Astrocyte of the cerebellum (primary cell): ENCODE measurements at regions not wholly inside any gene's neighbourhood (a gene's known extent, or its start where the extent isn't known, plus 50 kb on each side); places are given as distances from the start of the nearest gene placed in this dataset.

Experiments used
- DNase-seq: peaks from one replicate; pipeline ENCODE4 v3.0.0-alpha.2; 2011; ENCODE audit warnings: low read depth
- H3K4me3 ChIP-seq: 2 replicates; pipeline ENCODE4 v1.5.1; 2011; ENCODE audit warnings: mild to moderate bottlenecking, low read depth, low read length, moderate library complexity
- in situ Hi-C: cut with HindIII; loops from 2 replicates; pipeline ENCODE4 v1.10.0; 2017; ENCODE audit warnings: low sequenced_read_pairs
- TF ChIP-seq, protein P1 (sequence below): IDR thresholded peaks from 2 replicates; pipeline ENCODE4 v1.5.1; 2012; ENCODE audit warnings: low read length, low read depth, moderate library complexity, mild to moderate bottlenecking; ENCODE audit errors: missing control alignments

DNA sequence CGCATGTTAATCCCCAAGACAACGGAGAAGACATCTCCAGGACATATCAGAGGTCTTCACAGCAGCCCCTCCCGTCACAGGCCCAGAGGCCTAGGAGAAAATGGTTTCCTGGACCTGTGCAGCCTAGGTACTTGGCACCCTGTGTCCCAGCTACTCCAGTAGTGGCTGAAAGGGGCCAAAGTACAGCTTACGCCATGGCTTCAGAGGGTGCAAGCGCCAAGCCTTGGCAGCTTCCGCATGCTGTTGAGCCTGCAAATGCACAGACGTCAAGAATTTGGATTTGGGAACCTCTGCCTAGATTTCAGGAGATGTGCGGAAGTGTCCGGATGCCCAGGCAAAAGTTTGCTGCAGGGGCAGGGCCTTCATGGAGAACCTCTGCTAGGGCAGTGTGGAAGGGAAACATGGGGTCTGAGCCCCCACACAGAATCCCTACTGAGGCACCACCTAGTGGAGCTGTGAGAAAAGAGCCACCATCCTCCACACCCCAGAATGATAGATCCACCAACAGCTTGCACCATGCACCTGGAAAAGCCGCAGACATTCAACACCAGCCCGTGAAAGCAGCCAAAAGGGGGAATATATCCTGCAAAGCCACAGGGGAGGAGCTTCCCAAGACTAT, 159.3 kb upstream of the COX10 start:
- DNase-seq = no peak
- TF ChIP-seq, protein P1, sequence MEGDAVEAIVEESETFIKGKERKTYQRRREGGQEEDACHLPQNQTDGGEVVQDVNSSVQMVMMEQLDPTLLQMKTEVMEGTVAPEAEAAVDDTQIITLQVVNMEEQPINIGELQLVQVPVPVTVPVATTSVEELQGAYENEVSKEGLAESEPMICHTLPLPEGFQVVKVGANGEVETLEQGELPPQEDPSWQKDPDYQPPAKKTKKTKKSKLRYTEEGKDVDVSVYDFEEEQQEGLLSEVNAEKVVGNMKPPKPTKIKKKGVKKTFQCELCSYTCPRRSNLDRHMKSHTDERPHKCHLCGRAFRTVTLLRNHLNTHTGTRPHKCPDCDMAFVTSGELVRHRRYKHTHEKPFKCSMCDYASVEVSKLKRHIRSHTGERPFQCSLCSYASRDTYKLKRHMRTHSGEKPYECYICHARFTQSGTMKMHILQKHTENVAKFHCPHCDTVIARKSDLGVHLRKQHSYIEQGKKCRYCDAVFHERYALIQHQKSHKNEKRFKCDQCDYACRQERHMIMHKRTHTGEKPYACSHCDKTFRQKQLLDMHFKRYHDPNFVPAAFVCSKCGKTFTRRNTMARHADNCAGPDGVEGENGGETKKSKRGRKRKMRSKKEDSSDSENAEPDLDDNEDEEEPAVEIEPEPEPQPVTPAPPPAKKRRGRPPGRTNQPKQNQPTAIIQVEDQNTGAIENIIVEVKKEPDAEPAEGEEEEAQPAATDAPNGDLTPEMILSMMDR = no peak
- in situ Hi-C loops = no loop called here
- H3K4me3 ChIP-seq = no peak overlapping the region

- TF ChIP-seq, protein P1 = no peak
- in situ Hi-C loops = no loop called here
- H3K4me3 ChIP-seq = no peak overlapping the region
- no peak for DNase-seq
Observed at GRCh38 chr17:13917634-13918033, 151.7 kb upstream of the COX10 start.

DNA sequence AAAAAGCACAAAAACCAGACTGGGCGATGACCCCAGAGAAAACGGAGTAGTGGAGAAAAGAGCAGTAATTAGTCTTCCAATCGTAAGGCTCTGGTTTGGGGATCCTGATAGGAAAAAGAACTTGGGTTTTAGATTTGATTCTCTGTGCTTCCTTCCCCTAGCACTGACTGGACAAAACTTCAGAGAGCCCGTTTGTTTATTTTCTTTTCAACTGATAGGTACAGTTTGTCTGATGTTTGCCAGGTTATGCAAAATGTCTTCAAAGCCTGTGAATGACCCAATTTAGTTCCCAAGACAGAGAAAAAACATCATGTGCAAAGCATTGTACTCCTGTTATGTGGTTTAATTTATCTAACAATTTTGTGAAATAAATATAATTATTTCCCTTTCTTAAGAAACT, 151.1 kb upstream of the COX10 start:
- TF ChIP-seq, protein P1 = no peak
- in situ Hi-C loops = no loop called here
- no peak for DNase-seq
- H3K4me3 ChIP-seq = no peak overlapping the region

GRCh38 chr17:13919818-13920217, 149.5 kb upstream of the COX10 start:
- TF ChIP-seq, protein P1 = no peak
- in situ Hi-C loops = no loop called here
- H3K4me3 ChIP-seq = no peak overlapping the region
- DNase-seq = no peak

DNA sequence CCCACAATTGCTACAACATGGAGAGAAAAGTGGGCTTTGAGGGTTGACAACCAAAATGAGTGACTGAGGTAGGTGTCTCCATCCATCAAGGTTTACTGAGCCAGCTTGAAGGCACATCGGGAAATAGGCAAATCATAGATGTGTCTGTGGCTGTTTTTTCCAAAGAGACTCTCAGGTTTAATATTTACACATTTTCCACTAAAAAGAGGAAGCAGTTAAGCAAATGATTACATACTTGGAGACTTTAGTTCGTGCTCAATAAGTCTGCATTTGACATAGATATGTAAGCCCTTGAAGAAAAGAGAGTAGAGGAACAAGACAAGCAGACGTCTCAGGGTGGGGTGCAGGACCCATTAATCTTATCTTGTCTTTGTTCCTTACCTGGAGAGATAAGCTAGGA, 148.9 kb upstream of the COX10 start:
- TF ChIP-seq, protein P1 = no peak
- DNase-seq = no peak
- in situ Hi-C loops = no loop called here
- no peak overlapping the region for H3K4me3 ChIP-seq

- in situ Hi-C loops = no loop called here
- TF ChIP-seq, protein P1 = no peak
- no peak overlapping the region for H3K4me3 ChIP-seq
- no peak for DNase-seq
Observed at GRCh38 chr17:13921841-13922776, 147.2 kb upstream of the COX10 start.
